Stimulated activated CD8-positive, alpha-beta memory T cell treated with anti-CD3 and anti-CD28 coated beads, Interleukin-4, amount 100 ng/mL, for 4 hours (primary cell): ENCODE measurements at regions not wholly inside any gene's neighbourhood (a gene's known extent, or its start where the extent isn't known, plus 50 kb on each side); places are given as distances from the start of the nearest gene placed in this dataset.
"Not testable (repeated sequence)": the region's sequence is repeated elsewhere in the genome, so short reads cannot be mapped to it uniquely, and the experiment has no call there.

ENCODE experiments used
- DNase-seq, 2 donors: peaks; one replicate each; pipeline ENCODE4 v3.0.0-alpha.2; 2020; ENCODE audit warnings: low read depth in 2 of 2, low spot score in 1 of 2

- DNase-seq = not testable (repeated sequence)
Observed at GRCh38 chr6:148022279-148022678, 320.4 kb upstream of the SASH1 start.

GRCh38 chr6:148027201-148027600 lies 315.4 kb upstream of the SASH1 start:
- no peak for DNase-seq

GRCh38 chr6:148035806-148036390 lies 306.7 kb upstream of the SASH1 start:
- no peak for DNase-seq

- no peak for DNase-seq
Observed at GRCh38 chr6:148037496-148037895, 305.1 kb upstream of the SASH1 start.

- DNase-seq = no peak
Observed at GRCh38 chr6:148041546-148041945, 301.1 kb upstream of the SASH1 start.

- no peak for DNase-seq
Observed at GRCh38 chr6:148042536-148042935, 300.1 kb upstream of the SASH1 start.

GRCh38 chr6:148044261-148044751 lies 298.3 kb upstream of the SASH1 start:
- no peak for DNase-seq

- no peak for DNase-seq
Observed at GRCh38 chr6:148044921-148045320, 297.7 kb upstream of the SASH1 start.

GRCh38 chr6:148053209-148053608 lies 289.4 kb upstream of the SASH1 start:
- DNase-seq = no peak

- DNase-seq = no peak
Observed at GRCh38 chr6:148053796-148054195, 288.8 kb upstream of the SASH1 start.

GRCh38 chr6:148054219-148054618 lies 288.4 kb upstream of the SASH1 start:
- DNase-seq = no peak

- DNase-seq = no peak
Observed at GRCh38 chr6:148055419-148055818, 287.2 kb upstream of the SASH1 start.

GRCh38 chr6:148059869-148060268 lies 282.8 kb upstream of the SASH1 start:
- DNase-seq = no peak

GRCh38 chr6:148064406-148065134 lies 278.1 kb upstream of the SASH1 start:
- no peak for DNase-seq

- no peak for DNase-seq
Observed at GRCh38 chr6:148068437-148069061, 274.1 kb upstream of the SASH1 start.

GRCh38 chr6:148069256-148069655 lies 273.4 kb upstream of the SASH1 start:
- no peak for DNase-seq

- no peak for DNase-seq
Observed at GRCh38 chr6:148074291-148074690, 268.3 kb upstream of the SASH1 start.

- no peak for DNase-seq
Observed at GRCh38 chr6:148074738-148075137, 267.9 kb upstream of the SASH1 start.

GRCh38 chr6:148075352-148075751 lies 267.3 kb upstream of the SASH1 start:
- no peak for DNase-seq

- DNase-seq = no peak
Observed at GRCh38 chr6:148076051-148076450, 266.6 kb upstream of the SASH1 start.

GRCh38 chr6:148080315-148080714 lies 262.3 kb upstream of the SASH1 start:
- no peak for DNase-seq

GRCh38 chr6:148081076-148081475 lies 261.6 kb upstream of the SASH1 start:
- no peak for DNase-seq
